Rectal smooth muscle tissue (tissue), 1 donor: ENCODE measurements at regions not wholly inside any gene's neighbourhood (a gene's known extent, or its start where the extent isn't known, plus 50 kb on each side); places are given as distances from the start of the nearest gene placed in this dataset.

Source experiments
- H3K27ac ChIP-seq: one replicate; pipeline ENCODE4 v1.7.0; 2013; ENCODE audit warnings: low read depth, low read length, inconsistent platforms
- H3K27me3 ChIP-seq: one replicate; pipeline ENCODE4 v1.7.0; 2013; ENCODE audit warnings: low read length; ENCODE audit not compliant: control insufficient read depth, insufficient read depth
- H3K36me3 ChIP-seq: one replicate; pipeline ENCODE4 v1.7.0; 2013; ENCODE audit warnings: low read length; ENCODE audit not compliant: control insufficient read depth, insufficient read depth
- H3K4me1 ChIP-seq: one replicate; pipeline ENCODE4 v1.7.0; 2013; ENCODE audit warnings: low read length; ENCODE audit not compliant: control insufficient read depth, insufficient read depth
- H3K4me3 ChIP-seq: one replicate; pipeline ENCODE4 v1.7.0; 2013; ENCODE audit warnings: low read length
- H3K9ac ChIP-seq: one replicate; pipeline ENCODE4 v1.7.0; 2013; ENCODE audit warnings: low read length

- no peak overlapping the region for H3K9ac ChIP-seq
- H3K27ac ChIP-seq = no peak overlapping the region
- no peaks in the 10 kb centered on the region for H3K36me3 ChIP-seq
- no peaks in the 10 kb centered on the region for H3K4me1 ChIP-seq
- no peak overlapping the region for H3K4me3 ChIP-seq
- H3K27me3 ChIP-seq = no peaks in the 10 kb centered on the region
Observed at GRCh38 chr4:157572284-157572683, 351.8 kb downstream of the GRIA2 start.

GRCh38 chr4:157564771-157565170 is 344.2 kb downstream of the GRIA2 start:
- Histone ChIP-seq H3K9ac (no peak overlapping the region), H3K36me3 (no peaks in the 10 kb centered on the region), H3K4me1 (no peaks in the 10 kb centered on the region), H3K27me3 (no peaks in the 10 kb centered on the region), H3K4me3 (no peak overlapping the region), H3K27ac (no peak overlapping the region)

GRCh38 chr4:157564218-157564617 is 343.7 kb downstream of the GRIA2 start:
- no peak overlapping the region for H3K4me3 ChIP-seq
- H3K27ac ChIP-seq = no peak overlapping the region
- no peaks in the 10 kb centered on the region for H3K27me3 ChIP-seq
- no peaks in the 10 kb centered on the region for H3K4me1 ChIP-seq
- no peaks in the 10 kb centered on the region for H3K36me3 ChIP-seq
- H3K9ac ChIP-seq = no peak overlapping the region

DNA sequence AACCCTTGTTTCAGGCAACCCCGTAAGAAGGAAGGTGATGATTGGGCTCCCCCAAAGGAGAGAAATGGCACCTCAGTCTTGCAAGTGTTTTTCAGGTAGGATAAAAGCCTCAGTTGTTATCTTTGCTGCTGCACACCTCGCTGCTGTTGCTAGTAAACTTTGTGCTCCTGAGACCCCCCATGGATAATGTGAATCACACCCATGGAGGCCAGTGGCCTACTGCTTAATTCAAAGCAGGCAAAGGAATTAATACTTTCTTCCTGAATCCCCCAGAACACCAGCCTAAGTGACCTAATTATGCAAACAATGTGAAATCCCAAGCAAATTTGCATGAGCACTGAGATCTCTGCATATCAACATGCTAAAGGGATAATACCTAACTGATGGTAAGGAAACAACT is 337.5 kb downstream of the GRIA2 start:
- H3K36me3 ChIP-seq = no peaks in the 10 kb centered on the region
- H3K4me3 ChIP-seq = no peak overlapping the region
- H3K27ac ChIP-seq = no peak overlapping the region
- no peaks in the 10 kb centered on the region for H3K27me3 ChIP-seq
- no peak overlapping the region for H3K9ac ChIP-seq
- H3K4me1 ChIP-seq = no peaks in the 10 kb centered on the region

DNA sequence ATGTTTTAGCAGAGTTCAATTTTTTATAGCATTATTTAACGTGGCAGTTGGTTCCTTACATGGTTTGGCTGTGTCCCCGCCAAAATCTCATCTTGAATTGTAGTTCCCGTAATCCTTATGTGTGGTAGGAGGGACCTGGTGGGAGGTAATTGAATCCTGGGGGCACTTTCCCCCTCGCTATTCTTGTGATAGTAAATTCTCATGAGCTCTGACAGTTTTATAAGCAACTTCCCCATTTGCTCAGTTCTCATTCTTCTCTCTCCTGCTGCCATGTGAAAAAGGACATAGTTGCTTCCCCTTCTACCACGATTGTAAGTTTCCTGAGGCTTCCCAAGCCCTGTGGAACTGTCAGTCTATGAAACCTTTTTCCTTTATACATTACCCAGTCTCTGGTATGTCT is 329.5 kb downstream of the GRIA2 start:
- H3K27ac ChIP-seq = no peak overlapping the region
- H3K36me3 ChIP-seq = no peaks in the 10 kb centered on the region
- H3K9ac ChIP-seq = no peak overlapping the region

GRCh38 chr4:157527954-157528353 is 307.4 kb downstream of the GRIA2 start:
- Histone ChIP-seq H3K36me3 (no peaks in the 10 kb centered on the region), H3K27me3 (no peaks in the 10 kb centered on the region), H3K4me3 (no peak overlapping the region), H3K27ac (no peak overlapping the region), H3K9ac (no peak overlapping the region), H3K4me1 (no peaks in the 10 kb centered on the region)

More for the DNA sequence above, 329.5 kb downstream of the GRIA2 start:
- H3K4me3 ChIP-seq = no peak overlapping the region
- H3K27me3 ChIP-seq = no peaks in the 10 kb centered on the region
- H3K4me1 ChIP-seq = no peaks in the 10 kb centered on the region

DNA sequence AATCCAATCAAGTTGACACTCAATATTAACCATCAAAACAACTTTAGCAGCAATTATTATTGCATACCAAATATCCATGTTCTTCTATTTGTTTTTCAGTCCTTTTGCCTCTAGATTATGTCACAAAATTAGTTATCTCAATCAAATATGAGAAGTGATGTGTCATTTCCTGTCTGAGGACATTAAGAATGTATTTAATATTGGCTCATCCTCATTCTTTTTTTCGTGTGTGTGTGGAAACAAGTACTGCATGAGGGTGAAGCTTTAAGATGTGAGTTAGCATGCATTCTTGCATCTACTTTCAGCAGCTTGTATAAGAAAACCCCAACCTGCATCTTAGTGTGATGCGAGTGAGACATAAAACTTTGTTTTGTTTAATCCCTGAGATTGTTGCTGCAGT is 301.4 kb downstream of the GRIA2 start:
- Histone ChIP-seq H3K27ac (no peak overlapping the region), H3K9ac (no peak overlapping the region), H3K4me1 (no peaks in the 10 kb centered on the region), H3K27me3 (no peaks in the 10 kb centered on the region), H3K4me3 (no peak overlapping the region), H3K36me3 (no peaks in the 10 kb centered on the region)

DNA sequence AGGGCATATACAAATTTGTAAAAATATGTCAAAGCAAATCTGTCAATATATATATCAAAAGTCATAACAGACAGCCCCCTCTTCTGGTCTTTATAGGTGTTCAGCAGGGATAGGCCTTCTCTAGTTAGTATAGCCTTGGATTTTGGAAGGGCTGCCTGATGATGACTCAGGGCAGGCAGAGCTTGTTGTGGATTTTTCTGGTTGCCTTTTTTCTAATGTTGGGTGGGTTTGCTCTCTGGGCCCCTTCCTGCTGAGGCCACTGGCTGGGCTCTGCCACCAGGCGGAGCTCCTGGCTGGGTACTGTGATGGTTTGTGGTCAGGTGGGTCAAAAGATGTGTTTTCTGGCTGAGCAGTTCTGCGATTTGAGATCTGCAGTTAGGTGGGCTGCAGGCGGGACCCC is 294.2 kb downstream of the GRIA2 start:
- no peak overlapping the region for H3K4me3 ChIP-seq
- no peak overlapping the region for H3K27ac ChIP-seq
- no peak overlapping the region for H3K9ac ChIP-seq
- no peaks in the 10 kb centered on the region for H3K27me3 ChIP-seq
- H3K36me3 ChIP-seq = no peaks in the 10 kb centered on the region
- no peaks in the 10 kb centered on the region for H3K4me1 ChIP-seq

GRCh38 chr4:157509341-157509740 is 288.8 kb downstream of the GRIA2 start:
- Histone ChIP-seq H3K36me3 (no peaks in the 10 kb centered on the region), H3K4me1 (no peaks in the 10 kb centered on the region), H3K4me3 (no peak overlapping the region)

GRCh38 chr4:157502656-157503055 is 282.1 kb downstream of the GRIA2 start:
- Histone ChIP-seq H3K4me3 (no peak overlapping the region), H3K36me3 (no peaks in the 10 kb centered on the region), H3K27me3 (no peaks in the 10 kb centered on the region), H3K9ac (no peak overlapping the region), H3K27ac (no peak overlapping the region), H3K4me1 (no peaks in the 10 kb centered on the region)

More at GRCh38 chr4:157509341-157509740, 288.8 kb downstream of the GRIA2 start:
- no peak overlapping the region for H3K9ac ChIP-seq
- H3K27me3 ChIP-seq = no peaks in the 10 kb centered on the region
- H3K27ac ChIP-seq = no peak overlapping the region

DNA sequence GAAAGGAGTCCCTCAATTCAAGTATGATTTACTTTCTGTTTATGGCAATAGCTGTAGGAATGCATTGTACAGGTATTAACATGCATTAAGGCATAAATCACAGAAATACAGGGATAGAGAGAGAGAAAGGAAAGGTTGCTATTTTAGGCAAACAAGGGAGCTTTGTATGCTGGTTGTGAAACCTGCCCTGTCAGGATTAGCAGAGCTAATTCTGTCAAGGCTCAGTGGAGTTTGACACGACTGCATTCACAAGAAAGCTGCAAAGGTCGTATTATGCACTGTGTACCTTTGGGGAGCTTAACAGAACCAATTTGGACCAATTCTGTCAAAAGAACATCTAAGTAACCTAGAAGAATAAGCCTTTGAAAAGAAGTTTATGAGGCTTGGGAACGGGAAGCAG is 239.3 kb downstream of the GRIA2 start:
- no peak overlapping the region for H3K27ac ChIP-seq
- no peak overlapping the region for H3K9ac ChIP-seq
- no peak overlapping the region for H3K4me3 ChIP-seq
- peaks cover 2% of the 10 kb centered on the region for H3K4me1 ChIP-seq
- no peaks in the 10 kb centered on the region for H3K27me3 ChIP-seq
- H3K36me3 ChIP-seq = no peaks in the 10 kb centered on the region

- no peak overlapping the region for H3K27ac ChIP-seq
- H3K4me1 ChIP-seq = no peaks in the 10 kb centered on the region
- no peak overlapping the region for H3K9ac ChIP-seq
- H3K27me3 ChIP-seq = no peaks in the 10 kb centered on the region
- H3K36me3 ChIP-seq = no peaks in the 10 kb centered on the region
- H3K4me3 ChIP-seq = no peak overlapping the region
Observed at GRCh38 chr4:157447195-157447594, 226.7 kb downstream of the GRIA2 start.

- Histone ChIP-seq H3K36me3 (no peaks in the 10 kb centered on the region), H3K4me3 (no peak overlapping the region), H3K9ac (no peak overlapping the region), H3K4me1 (no peaks in the 10 kb centered on the region), H3K27ac (no peak overlapping the region), H3K27me3 (no peaks in the 10 kb centered on the region)
Observed at GRCh38 chr4:157444014-157444413, 223.5 kb downstream of the GRIA2 start.
